HEK293 (cell line): ENCODE measurements at regions not wholly inside any gene's neighbourhood (a gene's known extent, or its start where the extent isn't known, plus 50 kb on each side); places are given as distances from the start of the nearest gene placed in this dataset.
A peak's percentile ranks its signal among the peaks of the same experiment; 100 is the strongest.

Experiments
- CTCF ChIA-PET: fragments of 350-600 bp; formaldehyde crosslinking; extraction: SDS; loops from one replicate; lab custom pipeline; 2021; ENCODE audit warnings: antibody characterized with exemption; lab: Yijun Ruan, JAX
- POLR2A ChIA-PET: fragments of 300-600 bp; formaldehyde crosslinking; extraction: SDS; loops from one replicate; lab custom pipeline; 2020; ENCODE audit warnings: antibody characterized with exemption, inconsistent platforms; lab: Yijun Ruan, JAX
- H3K27ac ChIP-seq: fragments of 200-500 bp; sonication (Bioruptor generic); 2 replicates; pipeline ENCODE4 v1.5.1; 2014; ENCODE audit warnings: low read depth, low read length, control low read depth, inconsistent platforms; ENCODE audit errors: extremely low read depth
- H3K36me3 ChIP-seq, 2 experiments: fragments of 200-500 bp in 1 of 2; sonication (Bioruptor generic) in 1 of 2; 1 replicate in 1 of 2; 2 replicates in 1 of 2; pipeline ENCODE4 v1.5.1; 2014 to 2017; ENCODE audit warnings: inconsistent platforms in 2 of 2, low read length in 2 of 2; ENCODE audit not compliant: control insufficient read depth in 2 of 2, insufficient read depth in 1 of 2
- H3K4me1 ChIP-seq: fragments of 200-500 bp; sonication (Bioruptor generic); 2 replicates; pipeline ENCODE4 v1.5.1; 2014; ENCODE audit warnings: mild to moderate bottlenecking, low read length, inconsistent platforms; ENCODE audit not compliant: control insufficient read depth, insufficient read depth
- H3K4me3 ChIP-seq: 2 replicates; pipeline ENCODE4 v1.5.1; 2011; ENCODE audit warnings: low read depth, mild to moderate bottlenecking, control low read depth, low read length, moderate library complexity
- H3K9me3 ChIP-seq: fragments of 200-500 bp; sonication (Bioruptor generic); 2 replicates; pipeline ENCODE4 v1.5.1; 2014; ENCODE audit warnings: low read depth, low read length, inconsistent platforms; ENCODE audit not compliant: control insufficient read depth, insufficient read depth
- BCL11B ChIP-seq: fragments of 450-650 bp; formaldehyde crosslinking; IDR thresholded peaks from 2 replicates; pipeline ENCODE4 v1.5.1; 2016; ENCODE audit warnings: low read depth, missing biosample characterization, missing genetic modification characterization
- GLIS1 ChIP-seq: fragments of 450-650 bp; formaldehyde crosslinking; IDR thresholded peaks from 2 replicates; pipeline ENCODE4 v1.5.1; 2016; ENCODE audit warnings: missing biosample characterization, missing genetic modification characterization
- GLIS2 ChIP-seq: fragments of 450-650 bp; formaldehyde crosslinking; IDR thresholded peaks from 2 replicates; pipeline ENCODE4 v1.5.1; 2016; ENCODE audit warnings: missing biosample characterization, missing genetic modification characterization
- MZF1 ChIP-seq: fragments of 450-650 bp; formaldehyde crosslinking; IDR thresholded peaks from 2 replicates; pipeline ENCODE4 v1.5.1; 2017; ENCODE audit warnings: missing biosample characterization, missing genetic modification characterization, borderline replicate concordance
- PRDM4 ChIP-seq: fragments of 450-650 bp; formaldehyde crosslinking; IDR thresholded peaks from 2 replicates; pipeline ENCODE4 v1.5.1; 2017; ENCODE audit warnings: missing biosample characterization, missing genetic modification characterization
- ZBTB11 ChIP-seq: fragments of 450-650 bp; formaldehyde crosslinking; conservative IDR thresholded peaks from 2 replicates; pipeline ENCODE4 v1.5.1; 2016; ENCODE audit warnings: low read depth, missing biosample characterization, missing genetic modification characterization
- ZBTB26 ChIP-seq: fragments of 450-650 bp; formaldehyde crosslinking; optimal IDR thresholded peaks from 2 replicates; pipeline ENCODE3; 2016; ENCODE audit warnings: missing biosample characterization, mild to moderate bottlenecking, missing genetic modification characterization
- ZBTB8A ChIP-seq: fragments of 450-650 bp; formaldehyde crosslinking; IDR thresholded peaks from 2 replicates; pipeline ENCODE4 v1.5.1; 2016; ENCODE audit warnings: missing biosample characterization, missing genetic modification characterization
- ZFHX2 ChIP-seq: fragments of 450-650 bp; formaldehyde crosslinking; conservative IDR thresholded peaks from 2 replicates; pipeline ENCODE4 v1.5.1; 2016; ENCODE audit warnings: missing biosample characterization, missing genetic modification characterization
- ZFP3 ChIP-seq: fragments of 450-650 bp; formaldehyde crosslinking; IDR thresholded peaks from 2 replicates; pipeline ENCODE4 v1.5.1; 2016; ENCODE audit warnings: low read depth, missing biosample characterization, missing genetic modification characterization
- ZIC2 ChIP-seq: fragments of 450-650 bp; formaldehyde crosslinking; IDR thresholded peaks from 2 replicates; pipeline ENCODE4 v1.5.1; 2016; ENCODE audit warnings: missing biosample characterization, missing genetic modification characterization
- ZNF10 ChIP-seq: fragments of 450-650 bp; formaldehyde crosslinking; IDR thresholded peaks from 2 replicates; pipeline ENCODE4 v1.5.1; 2017; ENCODE audit warnings: missing biosample characterization, missing genetic modification characterization
- ZNF16 ChIP-seq: fragments of 450-650 bp; formaldehyde crosslinking; IDR thresholded peaks from 2 replicates; pipeline ENCODE4 v1.5.1; 2016; ENCODE audit warnings: low read depth, missing biosample characterization, missing genetic modification characterization
- ZNF221 ChIP-seq: fragments of 450-650 bp; formaldehyde crosslinking; IDR thresholded peaks from 2 replicates; pipeline ENCODE4 v1.5.1; 2017; ENCODE audit warnings: missing biosample characterization, missing genetic modification characterization, borderline replicate concordance
- ZNF248 ChIP-seq: fragments of 450-650 bp; formaldehyde crosslinking; IDR thresholded peaks from 2 replicates; pipeline ENCODE4 v1.5.1; 2017; ENCODE audit warnings: missing biosample characterization, missing genetic modification characterization
- ZNF335 ChIP-seq: fragments of 450-650 bp; formaldehyde crosslinking; conservative IDR thresholded peaks from 2 replicates; pipeline ENCODE4 v1.5.1; 2016; ENCODE audit warnings: missing biosample characterization, missing genetic modification characterization
- ZNF341 ChIP-seq: fragments of 450-650 bp; formaldehyde crosslinking; IDR thresholded peaks from 2 replicates; pipeline ENCODE4; 2016; ENCODE audit warnings: low read depth, missing biosample characterization, missing genetic modification characterization
- ZNF510 ChIP-seq: fragments of 450-650 bp; formaldehyde crosslinking; IDR thresholded peaks from 2 replicates; pipeline ENCODE4 v1.5.1; 2018; ENCODE audit warnings: mild to moderate bottlenecking, missing genetic modification characterization, missing biosample characterization; ENCODE audit not compliant: insufficient replicate concordance
- ZNF610 ChIP-seq: fragments of 450-650 bp; formaldehyde crosslinking; IDR thresholded peaks from 2 replicates; pipeline ENCODE4 v1.5.1; 2016; ENCODE audit warnings: missing biosample characterization, missing genetic modification characterization, borderline replicate concordance
- ZNF677 ChIP-seq: fragments of 450-650 bp; IDR thresholded peaks from 2 replicates; pipeline ENCODE4 v1.5.0; 2018; ENCODE audit warnings: missing biosample characterization, mild to moderate bottlenecking, missing genetic modification characterization, moderate library complexity
- ZNF707 ChIP-seq: fragments of 450-650 bp; formaldehyde crosslinking; IDR thresholded peaks from 2 replicates; pipeline ENCODE4 v1.5.1; 2016; ENCODE audit warnings: missing biosample characterization, missing genetic modification characterization
- ZSCAN30 ChIP-seq: fragments of 450-650 bp; IDR thresholded peaks from 2 replicates; pipeline ENCODE4 v1.5.1; 2018; ENCODE audit warnings: missing biosample characterization, mild to moderate bottlenecking, missing genetic modification characterization, moderate library complexity

GRCh38 chr3:69542089-69542804 is 156.4 kb upstream of the FRMD4B start (continued):
- TF ChIP-seq MZF1, result no peak
- no peak for TF ChIP-seq ZSCAN30
- no peak for TF ChIP-seq ZNF677 (tag by site-specific recombination)
- peak; percentile 38; the same call in 1 of the 2 replicates for TF ChIP-seq ZIC2 (tag by site-specific recombination)
- TF ChIP-seq ZBTB8A (tag by site-specific recombination), result peak; percentile 70
- peak; percentile 13; the same call in 1 of the 2 replicates for TF ChIP-seq ZBTB11 (tag by site-specific recombination)
- peak; percentile 74 for TF ChIP-seq ZBTB26 (tag by site-specific recombination)
- TF ChIP-seq ZNF707 (tag by site-specific recombination), result no peak
- peak; percentile 64; the same call in 1 of the 2 replicates for TF ChIP-seq ZNF335 (tag by site-specific recombination)
- no peak for TF ChIP-seq ZNF16
- TF ChIP-seq ZNF341, result peak; percentile 57; the same call in 1 of the 2 replicates
- no peak for TF ChIP-seq ZNF510 (tag by site-specific recombination)
- TF ChIP-seq ZNF610 (tag by site-specific recombination), result no peak
- no peak for TF ChIP-seq ZFP3
- no peak for TF ChIP-seq ZNF248 (tag by site-specific recombination)
- TF ChIP-seq ZNF221, result no peak

GRCh38 chr3:69541711-69542088 is 155.8 kb upstream of the FRMD4B start:
- TF ChIP-seq ZNF10 (no peak), PRDM4 (tag by site-specific recombination) (peak; percentile 95), ZBTB26 (tag by site-specific recombination) (peak; percentile 66), GLIS1 (tag by site-specific recombination) (peak; percentile 65), GLIS2 (tag by site-specific recombination) (peak; percentile 67), ZNF16 (no peak), BCL11B (no peak), ZFHX2 (tag by site-specific recombination) (peak; percentile 47)
- CTCF ChIA-PET, result no interaction called here
- peak overlapping the region; percentile 44 for H3K4me3 ChIP-seq
- 0 out of 2 replicates have a peak, but pooled peaks cover 3% of the 10 kb centered on the region for H3K4me1 ChIP-seq
- POLR2A ChIA-PET, result no interaction called here
- peak overlapping the region; percentile 9; the same call in 1 of the 2 replicates for H3K27ac ChIP-seq
- no peaks in the 10 kb centered on the region for H3K9me3 ChIP-seq
- no peaks in the 10 kb centered on the region for H3K36me3 ChIP-seq
